Stimulated activated CD8-positive, alpha-beta memory T cell treated with anti-CD3 and anti-CD28 coated beads, Interleukin-4, amount 100 ng/mL, for 48 hours (primary cell): ENCODE measurements at regions not wholly inside any gene's neighbourhood (a gene's known extent, or its start where the extent isn't known, plus 50 kb on each side); places are given as distances from the start of the nearest gene placed in this dataset.

Experiments used
- DNase-seq: peaks from one replicate; pipeline ENCODE4 v3.0.0-alpha.2; 2020

GRCh38 chrX:40484408-40485091 is 96.2 kb upstream of the ATP6AP2 start:
- no peak for DNase-seq

- no peak for DNase-seq
These were observed 97.3 kb upstream of the ATP6AP2 start for GRCh38 chrX:40483502-40483901.

- no peak for DNase-seq
These were observed 100.9 kb upstream of the ATP6AP2 start for GRCh38 chrX:40479777-40480318.

- no peak for DNase-seq
These were observed 102.2 kb upstream of the ATP6AP2 start for GRCh38 chrX:40478474-40479065.

- DNase-seq, result no peak
These were observed 103.8 kb upstream of the ATP6AP2 start for GRCh38 chrX:40476958-40477357.

- no peak for DNase-seq
These were observed 106.1 kb upstream of the ATP6AP2 start for GRCh38 chrX:40474645-40475044.

- no peak for DNase-seq
These were observed 106.6 kb upstream of the ATP6AP2 start for GRCh38 chrX:40474205-40474626.

GRCh38 chrX:40473460-40474204 is 107.1 kb upstream of the ATP6AP2 start:
- DNase-seq, result no peak

GRCh38 chrX:40471965-40472648 is 108.7 kb upstream of the ATP6AP2 start:
- DNase-seq, result peak; percentile 27

- no peak for DNase-seq
These were observed 109.8 kb upstream of the ATP6AP2 start for GRCh38 chrX:40470830-40471429.

- no peak for DNase-seq
These were observed 111.5 kb upstream of the ATP6AP2 start for GRCh38 chrX:40469316-40469715.

- peak; percentile 33 for DNase-seq
These were observed 112.5 kb upstream of the ATP6AP2 start for GRCh38 chrX:40468033-40468846.

GRCh38 chrX:40467454-40467853 is 113.3 kb upstream of the ATP6AP2 start:
- DNase-seq, result no peak

GRCh38 chrX:40465735-40466551 is 114.8 kb upstream of the ATP6AP2 start:
- DNase-seq, result no peak

GRCh38 chrX:40462795-40463194 is 118.0 kb upstream of the ATP6AP2 start:
- DNase-seq, result no peak

GRCh38 chrX:40460926-40461325 is 119.8 kb upstream of the ATP6AP2 start:
- DNase-seq, result no peak

- DNase-seq, result no peak
These were observed 121.1 kb upstream of the ATP6AP2 start for GRCh38 chrX:40459571-40460158.

- no peak for DNase-seq
These were observed 123.4 kb upstream of the ATP6AP2 start for GRCh38 chrX:40457406-40457805.

GRCh38 chrX:40452031-40452430 is 128.7 kb upstream of the ATP6AP2 start:
- DNase-seq, result no peak

- no peak for DNase-seq
These were observed 130.6 kb upstream of the ATP6AP2 start for GRCh38 chrX:40449956-40450706.
